Uterus (tissue), 3 donors: ENCODE measurements at regions not wholly inside any gene's neighbourhood (a gene's known extent, or its start where the extent isn't known, plus 50 kb on each side); places are given as distances from the start of the nearest gene placed in this dataset.

ENCODE experiments used
- DNase-seq, 2 donors: peaks; one replicate each; pipeline ENCODE4 v3.0.0-alpha.2; 2019 to 2020
- H3K27ac ChIP-seq, 2 donors: fragments of 200-600 bp; sonication (generic); 1 replicate in 1 of 2; 2 replicates in 1 of 2; pipeline ENCODE4 v1.5.1; 2016 to 2018
- H3K27me3 ChIP-seq, 2 donors: fragments of 200-600 bp; sonication (generic); one replicate each; pipeline ENCODE4 v1.5.1; 2018 to 2019; ENCODE audit warnings: control low read depth in 1 of 2
- H3K36me3 ChIP-seq, 2 donors: fragments of 200-600 bp; sonication (generic); one replicate each; pipeline ENCODE4 v1.5.1; 2019; ENCODE audit warnings: control low read depth in 1 of 2
- H3K4me1 ChIP-seq, 2 donors: fragments of 200-600 bp; sonication (generic); one replicate each; pipeline ENCODE4 v1.5.1; 2018 to 2019; ENCODE audit warnings: control low read depth in 1 of 2
- H3K4me3 ChIP-seq, 2 donors: fragments of 200-600 bp; sonication (generic); 1 replicate in 1 of 2; 2 replicates in 1 of 2; pipeline ENCODE4 v1.5.1; 2018 to 2019; ENCODE audit warnings: mild to moderate bottlenecking in 1 of 2
- H3K9me3 ChIP-seq, 2 donors: fragments of 200-600 bp; sonication (generic); one replicate each; pipeline ENCODE4 v1.5.1; 2019; ENCODE audit warnings: control low read depth in 1 of 2
- CTCF ChIP-seq, 4 experiments: fragments of 200-600 bp in 2 of 4; fragments of 450-650 bp in 2 of 4; sonication (generic) in 2 of 4; IDR thresholded peaks; one replicate each; pipeline ENCODE4 v1.5.1; 2016 to 2019; ENCODE audit warnings: antibody characterized with exemption in 4 of 4, mild to moderate bottlenecking in 2 of 4, moderate library complexity in 1 of 4
- POLR2A ChIP-seq, 2 donors: fragments of 450-650 bp; IDR thresholded peaks; one replicate each; pipeline ENCODE4 v1.6.1; 2016; ENCODE audit warnings: antibody characterized with exemption in 2 of 2, mild to moderate bottlenecking in 1 of 2, moderate library complexity in 1 of 2
- intact Hi-C: fragments of 100-400 bp; cut with DNase I; formaldehyde crosslinking; loops from one replicate; pipeline ENCODE4 v1.15.1; 2023; ENCODE audit warnings: low total_unique reads
- donor health status: DM: yes; HTN: yes; CAD: no.

GRCh38 chr14:101005447-101005846 is 101.9 kb upstream of the RTL1 start:
- Histone ChIP-seq H3K9me3 (no peaks in the 10 kb centered on the region), H3K27me3 (no peaks in the 10 kb centered on the region), H3K4me3 (no peak overlapping the region), H3K27ac (peak overlapping the region in 1 of 2 donors; percentile 0), H3K4me1 (no peaks in the 10 kb centered on the region), H3K36me3 (no peaks in the 10 kb centered on the region)
- TF ChIP-seq CTCF (IDR thresholded peaks at IDR 0.05) (no peak), POLR2A (IDR thresholded peaks at IDR 0.05) (no peak)
- intact Hi-C loops = no loop called here
- DNase-seq = peak in 1 of 2 donors; percentile 14

- peak in 1 of 2 donors; percentile 8 for DNase-seq
- Histone ChIP-seq H3K36me3 (no peaks in the 10 kb centered on the region), H3K27me3 (no peaks in the 10 kb centered on the region), H3K4me1 (no peaks in the 10 kb centered on the region), H3K4me3 (no peak overlapping the region), H3K9me3 (no peaks in the 10 kb centered on the region), H3K27ac (no peak overlapping the region)
- TF ChIP-seq CTCF (IDR thresholded peaks at IDR 0.05) (no peak), POLR2A (IDR thresholded peaks at IDR 0.05) (no peak)
- intact Hi-C loops = no loop called here
Measured at GRCh38 chr14:101006008-101006407, 102.5 kb upstream of the RTL1 start.

- Histone ChIP-seq H3K9me3 (no peaks in the 10 kb centered on the region), H3K36me3 (no peaks in the 10 kb centered on the region), H3K4me3 (no peak overlapping the region), H3K27ac (no peak overlapping the region), H3K27me3 (no peaks in the 10 kb centered on the region), H3K4me1 (no peaks in the 10 kb centered on the region)
- intact Hi-C loops = no loop called here
- TF ChIP-seq CTCF (IDR thresholded peaks at IDR 0.05) = no peak
- TF ChIP-seq POLR2A (IDR thresholded peaks at IDR 0.05) = no peak
- DNase-seq = peak in 1 of 2 donors; percentile 4
Measured at GRCh38 chr14:101007004-101007614, 103.6 kb upstream of the RTL1 start.

GRCh38 chr14:101007765-101008164 is 104.2 kb upstream of the RTL1 start:
- Histone ChIP-seq H3K9me3 (no peaks in the 10 kb centered on the region), H3K4me3 (no peak overlapping the region)

GRCh38 chr14:101008196-101008595 is 104.7 kb upstream of the RTL1 start:
- Histone ChIP-seq H3K27me3 (no peaks in the 10 kb centered on the region), H3K9me3 (no peaks in the 10 kb centered on the region), H3K4me3 (no peak overlapping the region), H3K27ac (no peak overlapping the region), H3K4me1 (no peaks in the 10 kb centered on the region), H3K36me3 (no peaks in the 10 kb centered on the region)
- DNase-seq = peak in 1 of 2 donors; percentile 6
- intact Hi-C loops = no loop called here
- TF ChIP-seq CTCF (IDR thresholded peaks at IDR 0.05) (no peak), POLR2A (IDR thresholded peaks at IDR 0.05) (no peak)

More at GRCh38 chr14:101007765-101008164, 104.2 kb upstream of the RTL1 start:
- no peak for TF ChIP-seq POLR2A (IDR thresholded peaks at IDR 0.05)
- no peak for TF ChIP-seq CTCF (IDR thresholded peaks at IDR 0.05)
- intact Hi-C loops = no loop called here
- DNase-seq = peak in 1 of 2 donors; percentile 5
- H3K4me1 ChIP-seq = no peaks in the 10 kb centered on the region
- H3K36me3 ChIP-seq = no peaks in the 10 kb centered on the region
- H3K27me3 ChIP-seq = no peaks in the 10 kb centered on the region
- H3K27ac ChIP-seq = no peak overlapping the region
